HG02981 (cell line): ENCODE measurements at regions not wholly inside any gene's neighbourhood (a gene's known extent, or its start where the extent isn't known, plus 50 kb on each side); places are given as distances from the start of the nearest gene placed in this dataset.
"Not testable (repeated sequence)": the region's sequence is repeated elsewhere in the genome, so short reads cannot be mapped to it uniquely, and the experiment has no call there.

ENCODE experiments used
- ATAC-seq: cut with Tn5 transposase; IDR thresholded peaks from one replicate; pipeline ENCODE4 v1.9.1; 2021; ENCODE audit warnings: mild to moderate bottlenecking, moderate library complexity; ENCODE audit not compliant: unreplicated experiment

DNA sequence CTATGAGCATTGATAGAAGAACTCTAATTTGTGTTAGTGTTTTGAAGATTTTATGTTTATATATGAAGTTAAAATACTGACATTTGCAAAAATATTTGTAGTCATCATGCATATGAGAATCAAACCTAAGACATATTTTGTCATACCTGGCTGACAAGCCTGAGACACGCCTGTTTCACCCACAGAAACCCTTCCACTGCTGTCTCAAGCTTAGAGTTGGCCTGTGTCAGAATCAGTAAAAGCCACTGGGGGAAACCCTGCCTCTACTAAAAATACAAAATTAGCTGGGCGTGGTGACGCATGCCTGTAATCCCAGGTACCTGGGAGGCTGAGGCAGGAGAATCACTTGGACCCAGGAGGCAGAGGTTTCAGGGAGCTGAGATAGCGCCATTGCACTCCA is 218.0 kb upstream of the C1QTNF3 start:
- not testable (repeated sequence) for ATAC-seq

DNA sequence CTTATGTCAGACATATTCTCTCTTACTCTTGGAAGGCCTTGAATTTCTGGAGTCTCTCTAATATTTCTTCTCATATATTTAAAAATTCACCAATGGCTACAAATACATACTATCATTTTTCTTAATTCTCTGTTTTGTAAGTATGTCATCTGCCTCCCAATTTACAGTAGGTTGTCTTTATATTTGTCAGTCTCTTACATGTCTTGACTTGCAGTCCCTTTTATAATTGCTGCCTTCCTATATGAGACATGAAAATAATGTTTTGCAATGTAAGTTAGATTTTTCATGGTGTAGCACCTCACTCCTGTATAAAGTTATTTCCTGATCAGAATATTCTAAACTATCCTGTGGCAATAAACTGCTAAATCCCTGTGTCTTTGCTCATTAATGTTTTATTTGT is 223.1 kb upstream of the C1QTNF3 start:
- ATAC-seq: not testable (repeated sequence)

DNA sequence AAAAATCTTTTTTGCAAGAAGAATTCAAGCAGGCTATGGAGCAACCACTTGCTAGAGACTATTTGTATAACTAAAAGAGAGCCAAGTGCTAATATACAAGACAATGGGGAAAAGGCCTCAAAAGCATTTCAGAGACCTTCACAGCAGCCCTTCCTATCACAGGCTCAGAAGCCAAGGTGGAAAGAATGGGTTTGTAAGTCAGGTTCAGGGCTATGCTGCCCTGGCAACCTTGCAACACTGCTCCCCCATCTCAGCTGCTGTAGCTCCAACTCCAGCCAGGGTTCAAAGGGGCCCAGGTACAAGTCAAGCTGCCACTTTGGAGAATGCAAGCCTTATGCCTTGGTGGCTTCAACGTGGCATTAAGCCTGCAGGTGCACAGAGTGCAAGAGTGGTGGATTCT is 253.7 kb upstream of the C1QTNF3 start:
- ATAC-seq: not testable (repeated sequence)

DNA sequence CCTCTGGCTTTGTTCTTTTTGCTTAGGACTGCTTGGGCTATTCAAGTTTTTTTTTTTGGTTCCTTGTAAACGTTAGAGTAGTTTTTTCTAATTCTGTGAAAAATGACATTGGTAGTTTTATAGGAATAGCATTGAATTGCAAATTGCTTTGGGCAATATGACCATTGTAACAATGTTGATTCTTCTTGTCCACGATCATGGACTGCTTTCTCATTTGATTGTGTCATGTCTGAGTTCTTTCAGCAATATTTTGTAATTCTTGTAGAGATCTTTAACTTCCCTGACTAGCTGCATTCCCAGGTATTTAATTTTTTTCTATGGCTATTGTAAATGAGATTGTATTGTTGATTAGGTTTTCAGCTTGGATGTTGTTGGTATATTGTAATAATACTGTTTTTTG is 286.2 kb upstream of the C1QTNF3 start:
- ATAC-seq: not testable (repeated sequence)

DNA sequence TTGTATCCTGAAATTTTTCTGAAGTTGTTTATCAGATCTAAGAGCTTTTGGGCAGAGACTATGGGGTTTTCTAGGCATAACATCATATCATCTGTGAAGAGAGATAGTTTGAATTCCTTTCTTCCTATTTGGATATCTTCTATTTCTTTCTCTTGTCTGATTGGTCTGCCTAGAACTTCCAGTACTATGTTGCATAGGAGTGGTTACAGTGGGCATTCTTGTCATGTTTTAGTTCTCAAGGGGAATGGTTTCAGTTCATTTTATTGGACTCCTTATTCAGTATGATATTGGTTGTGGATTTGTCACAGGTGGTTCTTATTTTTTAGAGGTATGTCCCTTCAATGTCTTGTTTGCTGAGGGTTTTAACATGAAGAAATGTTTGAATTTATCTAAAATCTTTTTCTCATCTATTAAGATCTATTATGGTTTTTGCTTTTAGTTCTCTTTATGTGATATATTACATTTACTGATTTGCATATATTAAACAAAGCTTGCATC is 286.6 kb upstream of the C1QTNF3 start:
- ATAC-seq: not testable (repeated sequence)

DNA sequence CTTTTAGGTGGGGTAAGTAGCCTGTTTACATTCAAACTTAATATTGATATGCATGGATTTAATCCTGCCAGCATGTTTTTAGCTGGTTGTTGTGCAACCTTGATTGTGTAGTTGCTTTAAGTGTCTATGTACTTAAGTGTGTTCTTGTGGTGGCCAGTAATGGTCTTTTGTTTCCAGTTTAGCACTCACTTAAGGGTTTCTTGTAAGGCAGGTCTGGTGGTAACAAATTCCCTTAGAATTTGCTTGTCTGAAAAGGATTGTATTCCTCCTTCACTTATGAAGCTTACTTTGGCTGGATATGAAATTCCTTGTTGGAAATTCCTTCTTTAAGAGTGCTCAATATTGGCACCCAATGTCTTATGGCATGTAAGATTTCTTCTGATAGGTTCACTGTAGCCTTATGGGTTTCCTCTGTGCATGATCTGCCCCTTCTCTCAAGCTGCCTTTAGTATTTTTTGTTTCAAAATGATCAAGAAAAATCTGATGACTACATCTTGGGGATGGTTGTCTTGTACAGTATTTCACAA is 289.0 kb upstream of the C1QTNF3 start:
- not testable (repeated sequence) for ATAC-seq

DNA sequence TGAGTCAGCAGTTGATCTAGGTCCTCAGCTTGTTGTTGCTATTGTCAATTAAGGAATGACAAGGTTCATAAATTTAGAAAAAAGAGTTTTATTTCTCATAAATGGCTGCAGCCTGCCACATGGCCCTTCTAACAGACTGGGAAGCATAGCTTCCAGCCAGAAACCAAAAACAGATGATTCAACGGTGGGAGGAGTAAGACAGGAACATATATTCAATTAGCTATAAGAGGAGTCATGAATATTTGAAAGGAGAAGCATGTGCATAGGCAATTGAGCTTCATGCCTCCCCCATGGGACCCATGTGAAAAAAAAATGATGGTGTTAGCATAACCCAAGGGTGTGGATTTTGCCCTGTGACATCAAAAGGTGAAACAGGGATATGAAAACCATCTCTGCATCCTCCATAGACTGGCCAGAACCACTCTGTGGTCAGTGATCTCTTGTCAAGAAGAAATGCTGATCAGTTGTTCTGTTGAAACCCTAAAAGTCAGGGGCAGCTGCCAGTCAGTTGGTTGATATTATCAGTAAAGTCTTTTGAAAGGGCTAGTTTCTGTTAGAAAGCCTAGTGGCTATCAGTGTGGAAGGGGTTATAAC is 296.5 kb upstream of the C1QTNF3 start:
- not testable (repeated sequence) for ATAC-seq

DNA sequence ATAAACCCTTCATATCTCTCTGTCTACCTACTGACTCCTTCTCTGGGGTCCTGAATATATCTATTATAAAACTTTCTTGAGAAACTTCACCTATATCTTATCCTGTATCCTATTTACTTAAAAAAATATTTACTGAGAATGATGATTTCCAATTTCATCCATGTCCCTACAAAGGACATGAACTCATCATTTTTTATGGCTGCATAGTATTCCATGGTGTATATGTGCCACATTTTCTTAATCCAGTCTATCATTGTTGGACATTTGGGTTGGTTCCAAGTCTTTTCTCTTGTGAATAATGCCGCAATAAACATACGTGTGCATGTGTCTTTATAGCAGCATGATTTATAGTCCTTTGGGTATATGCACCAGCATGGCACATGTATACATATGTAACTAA is 301.7 kb upstream of the RAI14 start:
- not testable (repeated sequence) for ATAC-seq

DNA sequence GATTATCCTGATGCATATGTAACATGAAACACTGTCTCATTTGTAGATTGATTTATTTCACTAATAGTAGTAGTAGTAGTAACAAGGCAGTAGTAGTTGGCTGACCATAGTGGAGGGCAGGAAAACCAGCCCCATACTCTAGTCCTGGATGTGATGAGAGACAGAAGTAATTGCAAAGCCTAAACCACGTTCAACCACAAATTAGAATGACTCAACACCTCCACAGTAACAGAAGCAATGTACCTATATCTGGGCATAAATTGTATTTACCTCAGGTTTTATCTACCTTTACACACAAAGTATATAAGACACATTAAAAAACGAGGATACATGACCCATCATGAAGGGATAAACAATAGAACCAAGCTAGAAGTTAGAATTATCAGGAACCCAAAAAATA is 284.7 kb upstream of the RAI14 start:
- not testable (repeated sequence) for ATAC-seq

DNA sequence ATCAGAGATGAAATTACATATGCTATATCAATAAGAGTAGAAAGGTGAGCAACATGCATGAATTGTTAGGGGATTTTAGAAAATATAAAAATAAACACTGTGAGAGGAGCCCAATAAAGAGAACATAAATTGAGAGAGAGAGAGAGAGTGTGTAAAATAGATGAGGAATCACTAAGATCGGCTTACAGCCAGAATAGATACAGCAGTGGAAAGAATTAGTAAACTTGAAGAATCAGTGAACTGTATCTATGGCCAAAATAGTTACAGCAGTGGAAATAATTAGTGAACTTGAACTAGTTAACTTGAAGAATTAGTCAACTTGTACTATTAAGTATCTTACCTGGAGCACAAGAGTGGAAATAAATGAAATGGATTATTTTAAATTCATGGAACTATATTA is 284.3 kb upstream of the RAI14 start:
- ATAC-seq: not testable (repeated sequence)

DNA sequence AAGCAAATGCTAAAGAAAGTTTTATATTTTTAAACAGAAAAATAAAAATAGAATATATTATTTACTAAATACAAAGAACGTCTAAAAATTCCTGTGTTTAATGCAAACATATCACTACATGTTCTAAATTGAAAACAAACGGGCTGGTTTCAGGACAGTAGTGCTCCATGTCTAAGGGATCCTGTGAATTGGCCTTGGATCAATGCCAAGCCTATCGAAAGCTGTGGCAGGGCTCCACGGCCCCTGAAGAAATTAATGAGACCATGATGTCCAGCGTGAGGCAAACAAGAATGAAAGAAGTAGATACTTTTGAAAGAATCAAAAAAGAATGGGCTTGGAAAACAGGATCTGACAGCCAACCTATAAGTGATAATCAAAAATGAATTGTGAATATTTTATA is 283.4 kb upstream of the RAI14 start:
- ATAC-seq: not testable (repeated sequence)

DNA sequence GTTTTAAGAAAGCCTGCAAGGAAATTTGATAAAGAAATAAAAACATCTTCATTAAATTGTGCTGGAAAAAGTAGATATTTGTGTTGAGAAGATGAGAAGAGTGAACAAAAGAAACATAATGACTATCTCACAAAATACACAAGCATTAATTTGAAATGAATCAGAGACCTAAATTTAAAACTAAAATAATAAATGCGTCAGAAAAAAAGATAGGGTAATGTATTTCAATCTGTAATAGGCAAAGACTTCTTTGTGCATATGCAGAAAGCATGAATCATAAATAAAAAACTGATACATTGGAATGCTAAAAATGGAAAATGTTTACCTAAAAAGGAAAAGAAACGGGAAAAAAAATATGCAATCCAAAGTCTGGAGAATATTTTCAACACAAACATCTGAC is 278.5 kb upstream of the RAI14 start:
- ATAC-seq: not testable (repeated sequence)

DNA sequence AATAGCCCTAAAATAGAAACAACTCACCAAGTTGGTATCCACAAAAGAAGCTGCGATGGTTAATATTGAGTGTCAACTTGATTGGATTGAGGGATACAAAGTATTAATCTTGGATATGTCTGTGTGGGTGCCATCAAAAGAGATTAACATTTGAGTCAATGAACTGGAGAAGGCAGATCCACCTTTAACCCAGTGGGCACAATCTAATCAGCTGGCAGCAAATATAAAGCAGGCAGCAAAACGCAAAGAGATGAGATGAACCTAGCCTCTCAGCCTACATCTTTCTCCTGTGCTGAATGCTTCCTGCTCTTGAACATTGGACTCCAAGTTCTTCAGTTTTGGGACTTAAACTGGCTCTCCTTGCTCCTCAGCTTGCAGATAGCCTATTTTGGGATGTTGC is 277.6 kb upstream of the RAI14 start:
- not testable (repeated sequence) for ATAC-seq

DNA sequence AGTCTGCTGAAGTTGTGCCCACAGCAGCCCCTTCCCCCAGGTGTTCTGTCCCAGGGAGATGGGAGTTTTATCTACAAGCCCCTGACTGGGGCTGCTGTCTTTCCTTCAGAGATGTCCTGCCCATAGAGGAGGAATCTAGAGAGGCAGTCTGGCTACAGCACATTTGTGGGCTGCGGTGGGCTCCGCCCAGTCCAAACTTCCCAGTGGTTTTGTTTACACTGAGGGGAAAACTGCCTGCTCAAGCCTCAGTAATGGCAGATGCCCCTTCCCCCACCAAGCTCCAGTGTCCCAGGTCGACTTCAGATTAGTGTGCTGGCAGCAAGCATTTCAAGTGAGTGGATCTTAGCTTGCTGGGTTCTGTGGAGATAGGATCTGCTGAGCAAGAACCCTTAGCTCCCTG is 267.4 kb upstream of the RAI14 start:
- ATAC-seq: not testable (repeated sequence)

DNA sequence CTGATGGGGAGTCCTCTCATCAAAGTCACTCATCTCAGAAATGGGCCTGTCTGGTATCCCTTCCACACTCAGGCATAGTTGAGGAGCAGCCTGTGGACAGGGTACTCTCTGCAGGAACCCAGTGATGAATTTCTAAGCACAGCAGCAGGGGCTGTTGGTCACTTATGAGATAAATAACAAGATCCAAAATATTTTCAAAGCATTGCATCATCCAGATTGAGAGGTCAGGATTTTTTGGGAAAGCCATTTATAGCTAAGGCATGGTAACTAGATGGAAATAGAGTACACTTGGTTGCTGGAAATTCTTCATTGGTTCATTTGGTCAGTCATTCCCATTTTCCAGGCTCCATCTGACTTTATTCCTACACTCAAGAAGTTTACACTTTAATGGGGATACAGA is 246.8 kb upstream of the RAI14 start:
- ATAC-seq: no peak

DNA sequence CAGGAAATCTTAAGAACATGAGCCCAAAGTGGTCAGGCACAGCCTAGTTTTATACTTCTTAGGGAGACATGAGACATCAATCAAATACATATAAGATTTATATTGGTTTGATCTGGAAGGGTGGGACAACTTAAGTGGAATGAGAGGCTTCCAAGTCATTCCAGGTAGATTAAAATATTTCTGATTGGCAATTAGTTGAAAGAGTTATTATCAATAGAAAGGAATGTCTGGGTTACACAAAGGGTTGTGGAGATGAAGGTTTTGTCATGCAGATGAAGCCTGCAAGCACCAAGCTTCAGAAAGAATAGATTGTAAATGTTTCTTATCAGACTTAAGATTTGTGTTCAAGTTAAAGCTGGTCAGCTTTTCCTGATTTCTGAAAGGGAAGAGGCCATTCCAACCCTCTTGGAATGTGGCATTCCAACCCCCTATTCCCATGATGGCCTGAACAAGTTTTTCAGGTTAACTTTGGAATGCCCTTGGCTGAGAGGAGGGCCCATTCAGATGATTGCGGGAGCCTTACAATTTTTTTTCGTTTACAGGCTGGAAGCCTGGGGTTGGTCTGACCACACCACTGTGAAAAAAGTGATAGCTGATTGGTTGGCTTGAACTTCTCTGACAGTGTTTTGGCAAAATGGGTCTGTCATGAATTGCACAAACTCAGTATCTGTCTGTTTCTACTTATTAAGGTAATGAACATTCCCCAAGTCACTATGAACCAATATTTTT is 245.6 kb upstream of the RAI14 start:
- no peak for ATAC-seq

DNA sequence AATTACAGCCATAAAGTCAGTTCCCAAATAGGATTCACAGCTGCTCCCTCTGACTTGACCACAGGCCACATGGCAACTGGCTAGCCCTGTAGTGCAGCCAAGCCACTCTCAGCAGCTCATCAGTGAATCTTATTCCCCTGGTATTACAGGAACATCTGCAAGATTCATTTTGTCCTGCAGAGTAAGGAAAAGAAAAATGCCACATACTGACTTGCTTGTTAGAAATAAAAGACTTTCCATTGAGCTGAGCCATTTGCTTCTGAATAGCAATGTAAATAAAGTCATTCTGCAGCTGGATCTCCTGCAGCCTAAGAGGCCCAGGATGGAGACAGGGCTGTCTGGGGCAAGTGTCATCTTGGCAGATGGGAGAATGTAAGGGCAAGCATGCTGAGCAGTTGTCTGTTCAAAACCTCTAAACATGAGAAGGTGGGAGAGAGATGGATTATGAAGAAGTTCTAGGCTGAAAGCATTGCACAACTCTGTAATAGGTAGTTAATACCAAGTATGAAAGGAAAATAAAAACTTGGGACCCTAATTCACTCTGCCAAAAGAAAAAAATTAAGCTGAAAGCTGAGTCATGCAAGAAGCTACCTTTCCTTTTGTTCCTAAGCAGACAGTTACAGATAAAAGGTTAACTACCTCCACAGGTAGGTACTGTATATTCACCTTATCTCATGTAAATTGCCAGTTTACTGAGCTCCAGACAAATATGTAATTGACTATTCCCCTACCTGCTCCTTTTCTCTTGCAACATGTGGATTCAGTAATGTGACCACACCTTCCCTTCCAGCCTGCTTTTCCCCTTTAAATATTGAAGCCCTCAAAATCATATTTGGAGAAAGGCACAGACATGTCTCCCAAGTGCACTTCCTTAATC is 244.4 kb upstream of the RAI14 start:
- no peak for ATAC-seq

DNA sequence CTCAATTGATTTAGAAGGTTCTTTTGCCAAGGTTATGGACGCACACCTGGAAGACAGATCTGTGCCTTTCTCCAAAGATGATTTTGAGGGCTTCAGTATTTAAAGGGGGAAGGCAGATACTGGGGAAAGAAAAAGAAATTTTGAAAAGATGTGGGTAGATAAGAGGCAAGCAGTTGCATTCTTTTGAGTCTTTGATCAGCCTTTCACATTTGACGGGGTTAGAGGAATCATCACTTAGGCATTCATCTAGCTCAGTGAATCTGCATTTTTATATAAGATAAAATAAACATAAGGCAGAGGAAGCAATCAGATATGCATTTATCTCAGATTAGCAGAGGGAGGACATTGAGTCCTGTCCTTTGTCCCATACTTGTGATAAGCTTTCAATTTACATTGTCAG is 243.4 kb upstream of the RAI14 start:
- no peak for ATAC-seq

DNA sequence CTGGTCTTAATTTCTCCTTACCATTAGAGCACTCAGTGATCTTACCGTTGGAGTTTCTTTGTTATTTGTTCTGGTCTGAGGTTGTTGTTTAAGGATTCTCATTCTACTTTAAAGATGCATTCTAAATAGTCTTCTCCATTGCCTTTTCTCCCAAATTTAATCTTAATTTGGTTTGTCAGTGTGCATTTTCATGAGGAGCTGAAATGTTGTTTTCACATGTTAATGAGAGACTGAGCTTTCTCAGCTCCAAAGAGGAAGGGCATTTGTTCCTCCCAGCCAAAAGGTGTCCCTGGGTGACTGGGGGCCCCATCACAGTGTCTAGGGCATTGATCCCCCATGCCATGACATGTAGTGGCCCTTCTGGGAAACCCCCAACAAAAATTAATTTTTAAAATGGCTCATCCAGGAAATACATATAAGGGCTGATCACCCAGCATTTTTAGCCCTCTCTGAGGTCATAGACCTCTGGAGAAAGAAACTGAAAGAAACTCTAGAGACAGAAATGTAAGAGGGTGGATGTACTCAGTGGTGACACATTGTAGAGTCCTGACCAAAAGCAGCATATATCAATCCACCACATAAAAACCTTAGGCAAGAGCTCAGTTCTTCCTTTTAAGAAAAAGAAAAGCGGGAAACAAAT is 240.4 kb upstream of the RAI14 start:
- peak; percentile 100 for ATAC-seq

DNA sequence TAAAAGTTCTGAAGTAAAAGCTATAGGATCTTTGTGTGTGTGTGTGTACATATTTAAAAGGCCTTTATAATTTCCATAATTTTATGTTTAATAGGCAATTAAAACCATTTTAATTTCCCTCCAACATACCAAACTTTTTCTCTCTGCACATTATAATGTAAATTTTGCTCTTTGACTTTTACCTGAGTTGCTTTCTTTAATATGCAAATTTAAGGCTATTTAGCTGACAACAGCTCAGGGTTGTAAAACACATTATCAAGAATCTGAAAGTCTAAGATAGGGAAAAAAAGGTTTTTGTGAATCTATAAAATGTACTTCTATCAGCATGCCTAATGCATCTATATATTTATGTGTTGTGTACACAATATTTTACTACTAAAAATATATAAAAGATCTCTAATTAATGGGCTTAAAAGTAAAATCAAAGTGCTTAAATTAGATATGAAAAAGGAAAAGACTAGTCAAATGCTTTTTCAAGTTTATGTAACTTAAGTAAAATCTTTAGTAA is 239.6 kb upstream of the RAI14 start:
- no peak for ATAC-seq

DNA sequence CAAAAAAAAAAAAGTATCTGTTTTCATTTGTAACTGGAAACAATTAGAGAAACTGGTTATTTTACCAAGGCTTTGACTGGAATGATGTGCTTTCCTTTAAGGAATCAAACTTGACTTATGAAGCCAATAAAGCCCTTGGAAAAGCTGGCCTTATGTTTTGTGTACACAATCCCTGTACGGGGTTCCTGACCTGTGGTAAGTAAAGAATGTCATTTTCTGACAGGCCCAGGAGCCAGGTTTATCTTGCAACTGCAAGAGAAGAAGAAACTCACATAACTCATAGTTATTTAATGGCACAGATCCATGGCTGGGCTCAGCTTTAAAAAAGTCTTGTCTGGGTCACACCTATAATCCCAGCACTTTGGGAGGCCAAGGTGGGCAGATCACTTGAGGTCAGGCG is 235.9 kb upstream of the RAI14 start:
- not testable (repeated sequence) for ATAC-seq
